Raji (cell line): ENCODE measurements at regions not wholly inside any gene's neighbourhood (a gene's known extent, or its start where the extent isn't known, plus 50 kb on each side); places are given as distances from the start of the nearest gene placed in this dataset.

Source experiments
- POLR2A ChIP-seq: IDR thresholded peaks from 2 replicates; pipeline ENCODE4 v1.6.1; 2011; ENCODE audit warnings: low read depth, low read length, control low read depth; ENCODE audit not compliant: insufficient read depth

GRCh38 chr6:113362301-113363047 is 494.7 kb upstream of the MARCKS start:
- TF ChIP-seq POLR2A = no peak

GRCh38 chr6:113363048-113363798 is 493.9 kb upstream of the MARCKS start:
- TF ChIP-seq POLR2A = no peak

DNA sequence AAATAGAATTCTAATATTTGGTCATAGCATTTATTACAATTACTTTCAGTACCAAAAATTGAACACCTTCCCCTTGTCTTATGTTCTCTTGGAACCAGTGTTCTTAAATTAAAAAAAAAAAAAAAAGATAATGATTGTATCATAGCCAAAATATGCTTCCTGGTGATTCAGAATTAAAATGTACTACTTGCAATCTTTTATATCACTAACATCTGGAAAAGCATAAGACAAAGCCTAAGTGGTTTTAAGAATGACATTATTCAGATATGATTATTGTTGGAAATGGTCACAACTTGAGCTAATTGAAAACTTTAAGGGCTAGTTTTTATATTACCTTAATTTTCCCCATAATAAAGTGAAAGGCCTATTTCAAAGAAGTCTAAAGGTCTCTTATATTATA is 493.3 kb upstream of the MARCKS start:
- TF ChIP-seq POLR2A = no peak

DNA sequence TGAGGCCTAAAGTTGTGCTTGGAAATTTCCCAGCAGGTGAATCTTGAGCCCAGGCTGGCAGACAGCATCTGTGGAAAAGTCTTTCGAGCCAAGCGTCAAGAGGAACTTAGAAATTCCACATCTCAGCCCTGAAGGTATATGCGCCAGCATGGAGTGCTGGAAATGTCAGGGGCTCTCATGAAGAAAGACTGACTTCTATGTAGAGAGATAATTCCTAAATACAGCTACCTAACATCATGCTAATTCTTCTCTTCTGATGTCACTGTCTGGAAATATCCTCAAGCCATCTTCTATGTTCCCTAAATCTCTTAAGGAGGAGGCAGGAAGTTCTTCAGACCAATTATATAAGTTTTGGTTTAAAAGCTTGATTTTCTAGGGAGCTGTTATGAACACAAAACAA is 492.4 kb upstream of the MARCKS start:
- no peak for TF ChIP-seq POLR2A

GRCh38 chr6:113365191-113365590 is 492.0 kb upstream of the MARCKS start:
- TF ChIP-seq POLR2A = no peak

- no peak for TF ChIP-seq POLR2A
These were observed 490.6 kb upstream of the MARCKS start for GRCh38 chr6:113366505-113366904.

DNA sequence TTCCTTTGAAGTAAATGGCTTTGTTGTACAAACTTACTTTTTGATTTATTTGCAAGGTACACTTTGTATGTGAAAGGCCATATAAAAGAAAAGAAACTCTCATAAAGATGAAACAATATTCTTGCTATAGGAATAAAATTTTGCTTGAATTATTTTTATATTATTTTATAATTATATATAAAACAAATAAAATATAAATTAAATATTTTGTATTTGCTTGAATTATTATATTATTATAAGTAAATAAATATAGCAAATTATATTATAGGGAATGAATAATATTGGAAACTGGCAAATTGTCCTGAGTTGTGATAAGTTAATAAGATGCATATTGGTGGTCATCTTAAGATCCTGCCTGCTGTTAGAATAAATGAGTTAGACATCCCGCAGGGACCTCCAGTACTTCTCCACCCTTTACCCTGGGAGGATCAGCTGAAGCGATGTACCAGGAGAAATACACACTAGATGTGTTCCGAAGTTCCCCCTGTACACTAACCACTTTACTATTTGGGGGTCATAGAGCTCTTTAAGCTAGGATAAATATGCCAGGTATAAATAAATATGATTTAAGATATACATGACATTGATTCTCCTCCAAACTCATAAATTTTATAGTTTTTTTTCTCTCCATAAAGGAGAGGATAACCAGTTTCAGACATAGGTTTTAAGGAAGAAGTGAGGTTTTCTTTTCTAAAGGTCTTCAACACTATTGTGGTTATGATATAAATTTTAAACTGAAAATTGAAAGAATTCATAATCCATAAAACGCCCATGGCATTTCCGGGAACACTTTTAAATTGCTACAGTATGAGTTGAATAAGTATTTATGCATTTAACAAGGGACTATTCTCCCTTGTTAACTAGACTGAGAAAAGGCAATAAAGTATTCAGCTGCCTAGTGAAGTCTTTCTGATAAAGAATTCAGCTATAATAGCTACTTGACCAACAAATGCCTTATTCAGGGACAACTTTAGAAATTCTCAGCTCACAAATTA is 486.3 kb upstream of the MARCKS start:
- TF ChIP-seq POLR2A = no peak

DNA sequence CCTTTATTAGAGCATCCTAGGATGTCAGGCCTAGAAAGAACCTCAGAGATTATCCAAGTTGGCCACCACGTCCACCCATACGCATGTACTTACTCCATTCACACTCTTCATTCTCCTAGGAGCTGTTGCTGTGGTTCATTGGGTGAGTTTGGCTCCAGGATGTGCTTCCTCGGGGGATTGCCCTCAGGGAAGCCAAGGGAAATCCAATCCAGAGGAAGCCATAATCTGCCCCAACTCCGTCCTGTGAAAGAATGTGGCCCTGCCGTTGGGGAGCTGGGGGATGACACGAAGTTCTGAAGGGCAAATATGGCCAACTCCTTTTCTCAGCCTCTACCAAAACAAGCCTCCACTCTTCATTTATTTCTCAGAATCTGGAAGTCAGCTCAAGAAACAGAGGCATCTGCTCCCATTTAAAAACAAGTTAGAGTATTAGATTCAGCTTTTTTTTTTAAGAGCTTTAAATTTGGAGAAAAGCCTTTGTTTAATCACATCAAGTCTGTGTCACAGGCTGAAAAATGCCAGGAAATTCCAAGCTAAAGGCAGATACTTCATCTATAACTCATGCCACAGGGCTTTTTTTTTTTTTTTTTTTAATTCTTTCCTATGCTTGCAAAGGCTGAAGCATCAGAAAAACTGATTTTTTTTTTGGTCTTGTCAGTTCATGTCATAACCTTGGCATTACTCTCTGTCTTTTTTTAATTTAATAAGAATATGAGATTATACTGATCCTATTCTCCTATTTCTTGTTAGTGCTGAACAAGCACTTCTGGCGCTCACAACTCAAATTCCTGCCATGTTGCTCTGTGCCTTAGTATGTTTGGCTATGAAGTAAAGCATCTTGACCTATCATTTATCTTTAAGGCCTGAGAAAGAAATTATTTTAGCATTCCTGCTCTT is 480.9 kb upstream of the MARCKS start:
- no peak for TF ChIP-seq POLR2A

DNA sequence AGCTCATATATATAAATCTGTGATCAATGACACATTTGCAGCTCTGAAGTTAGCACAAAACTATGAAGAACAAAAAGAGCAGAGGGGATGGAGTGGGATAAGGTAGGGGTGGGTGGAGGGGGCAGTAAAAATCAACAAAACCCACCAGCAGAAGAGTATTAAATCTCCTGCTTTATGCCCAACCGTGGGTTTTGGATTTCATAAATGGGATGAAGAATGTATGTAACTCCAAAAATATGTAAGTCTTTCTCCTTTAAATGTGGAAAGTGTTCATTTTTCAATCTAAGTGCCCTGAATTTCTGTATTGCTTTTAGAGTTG is 480.3 kb upstream of the MARCKS start:
- TF ChIP-seq POLR2A = no peak

DNA sequence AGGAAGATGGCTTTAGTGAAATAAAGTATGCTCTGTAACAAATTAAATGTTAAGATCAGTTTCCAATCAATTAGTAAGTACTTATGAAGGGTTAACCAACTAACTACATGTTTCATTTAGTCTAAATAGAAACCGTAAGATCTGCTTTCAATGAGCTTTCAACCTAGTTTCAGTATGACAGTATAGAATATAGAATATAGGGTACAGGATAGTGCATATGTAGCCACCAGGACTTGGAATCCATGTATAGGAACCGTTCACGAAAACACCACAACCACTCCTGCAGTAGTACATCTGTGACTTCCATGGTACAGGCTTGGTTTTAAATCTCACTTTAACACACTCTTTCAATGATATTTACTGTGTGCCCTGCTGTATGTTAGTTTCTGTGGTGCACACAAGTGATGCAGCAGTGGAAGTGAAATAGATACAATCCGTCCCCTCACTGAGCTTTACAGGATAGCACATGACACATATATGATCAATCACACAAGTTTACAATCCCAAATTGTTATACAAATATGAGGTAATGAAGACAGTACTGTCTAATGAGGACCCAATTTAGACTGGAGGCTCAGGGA is 479.7 kb upstream of the MARCKS start:
- no peak for TF ChIP-seq POLR2A

- TF ChIP-seq POLR2A = no peak
These were observed 476.6 kb upstream of the MARCKS start for GRCh38 chr6:113380591-113380990.

- TF ChIP-seq POLR2A = no peak
These were observed 475.9 kb upstream of the MARCKS start for GRCh38 chr6:113381232-113381631.

GRCh38 chr6:113381959-113382358 is 475.2 kb upstream of the MARCKS start:
- TF ChIP-seq POLR2A = no peak

- no peak for TF ChIP-seq POLR2A
These were observed 473.4 kb upstream of the MARCKS start for GRCh38 chr6:113383701-113384100.
